A673 (cell line): ENCODE measurements at regions not wholly inside any gene's neighbourhood (a gene's known extent, or its start where the extent isn't known, plus 50 kb on each side); places are given as distances from the start of the nearest gene placed in this dataset.

ENCODE experiments used
- CTCF ChIP-seq: fragments of 300-800, 200-600 bp; sonication (generic); conservative IDR thresholded peaks from 2 replicates; pipeline ENCODE4 v1.5.1; 2017; ENCODE audit warnings: low read depth, mild to moderate bottlenecking, antibody characterized with exemption, low read length, moderate library complexity, mixed read lengths
- EZH2 ChIP-seq: fragments of 200-600 bp; sonication (generic); IDR thresholded peaks from 2 replicates; pipeline ENCODE4 v1.6.1; 2017; ENCODE audit warnings: borderline replicate concordance, low read depth, mild to moderate bottlenecking, mixed read lengths, antibody characterized with exemption, low read length; ENCODE audit not compliant: poor library complexity, severe bottlenecking

DNA sequence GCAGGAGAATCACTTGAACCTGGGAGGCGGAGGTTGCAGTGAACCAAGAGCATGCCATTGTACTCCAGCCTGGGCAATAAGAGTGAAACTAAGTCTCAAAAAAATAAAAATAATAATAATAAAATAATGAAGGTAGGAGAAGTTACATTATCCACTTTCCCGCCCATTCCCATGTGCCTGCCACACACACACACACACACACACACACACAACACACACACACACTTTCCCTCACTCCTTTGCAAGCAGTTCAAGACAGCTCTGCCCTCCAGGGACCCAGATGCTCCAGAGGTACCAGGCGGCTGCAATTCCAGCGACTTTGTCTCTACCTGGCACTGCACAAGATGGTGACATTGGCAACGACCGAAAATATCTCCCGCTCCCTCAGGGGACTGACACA, 224.8 kb upstream of the JARID2 start:
- TF ChIP-seq CTCF (no peak), EZH2 (no peak)
